SK-N-SH (cell line): ENCODE measurements at regions not wholly inside any gene's neighbourhood (a gene's known extent, or its start where the extent isn't known, plus 50 kb on each side); places are given as distances from the start of the nearest gene placed in this dataset.

Experiments used
- CTCF ChIA-PET: fragments of 300-600, 350-600 bp; formaldehyde crosslinking; extraction: SDS; loops from one replicate; lab custom pipeline; 2021; lab: Yijun Ruan, JAX
- POLR2A ChIA-PET: fragments of 350-600 bp; sonication (Branson Sonifier 250); formaldehyde crosslinking; extraction: SDS; loops from one replicate; lab custom pipeline; 2020; ENCODE audit warnings: antibody characterized with exemption, inconsistent platforms; lab: Yijun Ruan, JAX
- DNase-seq: peaks from one replicate; pipeline ENCODE4 v3.0.0; 2012
- H2AFZ ChIP-seq: fragments of 200-600 bp; sonication (generic); 2 replicates; pipeline ENCODE4 v1.8.1; 2016; ENCODE audit warnings: antibody characterized with exemption, mild to moderate bottlenecking, low read depth
- H3F3A ChIP-seq: fragments of 200-600 bp; sonication (generic); replicated peaks from 2 replicates; pipeline ENCODE3; 2016; ENCODE audit warnings: antibody characterized with exemption, mild to moderate bottlenecking; ENCODE audit not compliant: insufficient read depth
- H3K27ac ChIP-seq, 2 experiments: fragments of 200-500 bp in 1 of 2; fragments of 200-600 bp in 1 of 2; sonication (Bioruptor generic) in 1 of 2; sonication (generic), shearing (Covaris generic) in 1 of 2; 2 replicates each; pipeline versions ENCODE4 v1.5.1 to v1.6.1; 2014 to 2016; ENCODE audit warnings: low read depth in 2 of 2, inconsistent platforms in 1 of 2, low read length in 1 of 2, mild to moderate bottlenecking in 1 of 2, mixed read lengths in 1 of 2
- H3K27me3 ChIP-seq: fragments of 200-600 bp; sonication (generic), shearing (Covaris generic); 2 replicates; pipeline ENCODE4 v1.6.1; 2016; ENCODE audit warnings: mixed run types; ENCODE audit not compliant: insufficient read depth
- H3K36me3 ChIP-seq, 2 experiments: fragments of 200-500 bp in 1 of 2; fragments of 200-600 bp in 1 of 2; sonication (Bioruptor generic) in 1 of 2; sonication (generic) in 1 of 2; replicated peaks in 1 of 2; 2 replicates each; pipeline versions ENCODE3 to v1.5.1; 2014 to 2016; ENCODE audit warnings: low read length in 1 of 2, mild to moderate bottlenecking in 1 of 2; ENCODE audit not compliant: insufficient read depth in 2 of 2, control insufficient read depth in 1 of 2
- H3K4me1 ChIP-seq, 2 experiments: fragments of 200-500 bp in 1 of 2; fragments of 200-600 bp in 1 of 2; sonication (Bioruptor generic) in 1 of 2; sonication (generic), shearing (Covaris generic) in 1 of 2; 2 replicates each; pipeline versions ENCODE4 v1.5.1 to v1.6.1; 2014 to 2016; ENCODE audit warnings: low read depth in 1 of 2, low read length in 1 of 2, mixed run types in 1 of 2; ENCODE audit not compliant: insufficient read depth in 2 of 2, control insufficient read depth in 1 of 2
- H3K4me2 ChIP-seq: fragments of 200-600 bp; sonication (generic), shearing (Covaris generic); 2 replicates; pipeline ENCODE4 v1.6.1; 2017; ENCODE audit warnings: mixed run types
- H3K4me3 ChIP-seq, 2 experiments: fragments of 200-500 bp in 1 of 2; fragments of 200-600 bp in 1 of 2; sonication (Bioruptor generic) in 1 of 2; sonication (generic), shearing (Covaris generic) in 1 of 2; 2 replicates each; pipeline versions ENCODE4 v1.5.1 to v1.8.1; 2014 to 2016; ENCODE audit warnings: low read depth in 2 of 2, inconsistent platforms in 1 of 2, low read length in 1 of 2, mild to moderate bottlenecking in 1 of 2, mixed read lengths in 1 of 2, moderate library complexity in 1 of 2
- H3K79me2 ChIP-seq: fragments of 200-600 bp; sonication (generic); 2 replicates; pipeline ENCODE4 v1.8.1; 2017; ENCODE audit warnings: mild to moderate bottlenecking; ENCODE audit not compliant: insufficient read depth
- H3K9ac ChIP-seq: fragments of 200-600 bp; sonication (generic); 2 replicates; pipeline ENCODE4 v1.6.1; 2017; ENCODE audit warnings: mixed run types
- H3K9me2 ChIP-seq: fragments of 200-600 bp; sonication (generic); 2 replicates; pipeline ENCODE4 v1.6.1; 2017; ENCODE audit warnings: mixed run types
- H3K9me3 ChIP-seq: fragments of 200-600 bp; sonication (generic); 2 replicates; pipeline ENCODE4 v1.6.1; 2017; ENCODE audit warnings: mixed run types, mild to moderate bottlenecking, moderate library complexity
- H4K20me1 ChIP-seq: fragments of 200-600 bp; sonication (generic); 2 replicates; pipeline ENCODE4 v1.6.1; 2017; ENCODE audit warnings: mild to moderate bottlenecking, mixed run types; ENCODE audit not compliant: insufficient read depth
- FOXJ3 ChIP-seq: sonication (generic); formaldehyde crosslinking; IDR thresholded peaks from 2 replicates; pipeline ENCODE4 v1.5.1; 2020; ENCODE audit warnings: mild to moderate bottlenecking, missing genetic modification reagents
- MXI1 ChIP-seq: IDR thresholded peaks from 2 replicates; pipeline ENCODE4 v1.6.1; 2012; ENCODE audit warnings: mild to moderate bottlenecking, low read depth, low read length, improper control_type of control experiment
- NFIC ChIP-seq: IDR thresholded peaks from 2 replicates; pipeline ENCODE4 v1.4.0; 2012; ENCODE audit warnings: borderline replicate concordance
- PBX3 ChIP-seq: IDR thresholded peaks from 2 replicates; pipeline ENCODE4; 2012
- RAD21 ChIP-seq: IDR thresholded peaks from 2 replicates; pipeline ENCODE4 v1.6.1; 2012; ENCODE audit warnings: mild to moderate bottlenecking, low read length
- RXRA ChIP-seq: IDR thresholded peaks from 2 replicates; pipeline ENCODE4 v1.4.0; 2012; ENCODE audit warnings: low read depth, mild to moderate bottlenecking, borderline replicate concordance
- TCF12 ChIP-seq: IDR thresholded peaks from 2 replicates; pipeline ENCODE4 v1.4.0; 2012
- WGBS: methylation state at CpG from one replicate; pipeline ENCODE4 v1.1.6; 2017; ENCODE audit warnings: low lambda C conversion rate; 5-methylcytosine and 5-hydroxymethylcytosine counted together
- TF ChIP-seq, protein P1 (sequence below): IDR thresholded peaks from 2 replicates; pipeline ENCODE4 v1.6.1; 2012; ENCODE audit warnings: mild to moderate bottlenecking, low read depth, low read length, moderate library complexity
- TF ChIP-seq, protein P2 (sequence below): fragments of 150-350 bp; IDR thresholded peaks from 2 replicates; pipeline ENCODE4 v1.6.1; 2017; ENCODE audit warnings: antibody characterized with exemption, low read length, low read depth, borderline replicate concordance

DNA sequence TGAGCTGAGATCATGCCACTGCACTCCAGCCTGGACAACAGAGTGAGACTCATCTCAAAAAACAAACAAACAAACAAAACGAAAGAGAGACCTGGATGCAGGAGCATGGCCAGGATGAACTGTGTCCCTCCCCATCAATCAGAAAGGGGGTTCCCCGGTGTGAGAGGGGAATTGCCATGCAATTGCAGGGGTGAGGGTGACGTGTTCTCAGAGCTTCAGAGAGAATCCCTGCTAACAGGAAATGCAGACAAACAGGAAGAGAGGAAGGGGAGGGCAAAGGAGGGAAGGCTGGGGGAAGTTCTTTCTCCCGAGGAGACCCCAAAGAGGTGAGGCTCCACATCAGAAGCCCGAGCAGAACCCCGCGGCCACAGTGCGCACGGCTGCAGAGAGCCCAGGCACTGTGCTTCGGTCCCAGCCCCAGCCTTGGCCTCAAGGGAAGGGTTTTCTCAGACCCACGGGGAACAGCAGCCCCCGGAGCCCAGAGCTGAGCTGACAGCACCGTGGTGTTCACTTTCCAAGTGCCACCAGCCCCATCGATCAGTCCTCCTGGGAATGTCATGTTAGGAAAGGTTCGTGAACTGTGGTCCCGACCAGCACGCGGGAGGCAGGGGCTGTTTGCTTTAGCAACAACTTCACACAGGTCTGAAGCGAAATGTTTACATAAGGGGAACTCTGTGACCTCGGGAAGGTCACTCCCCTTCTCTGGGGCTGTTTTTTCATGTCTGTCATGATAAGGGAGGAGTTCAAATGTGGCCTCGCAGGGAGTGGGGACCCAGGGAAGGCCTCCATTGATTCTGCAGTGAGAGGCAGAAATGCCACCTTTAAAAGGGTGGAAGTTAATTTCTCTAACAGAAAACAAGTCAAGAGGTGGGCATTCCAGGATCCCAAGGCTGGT lies 108.0 kb upstream of the ANO1 start:
- ChIA-PET CTCF (interaction anchor here (1.7 kb wide), 1 partner anchor 226 kb away, joined by 3 read pairs; no protein-coding TSS in a partner anchor), POLR2A (no interaction called here)
- Histone ChIP-seq H3K9me2 (no peaks in the 10 kb centered on the region), H3K4me2 (no peak overlapping the region), H4K20me1 (no peaks in the 10 kb centered on the region), H3F3A (no peaks in the 10 kb centered on the region), H3K4me3 (no peak overlapping the region), H3K79me2 (no peaks in the 10 kb centered on the region), H3K9me3 (no peaks in the 10 kb centered on the region), H3K27me3 (no peaks in the 10 kb centered on the region), H3K27ac (no peak overlapping the region), H3K9ac (no peak overlapping the region), H3K36me3 (no peaks in the 10 kb centered on the region), H3K4me1 (no peaks in the 10 kb centered on the region), H2AFZ (no peak overlapping the region)
- WGBS, result 47% methylated on average over 16 of the region's 21 CpGs
- no peak for DNase-seq
- TF ChIP-seq TCF12 (no peak), MXI1 (no peak), NFIC (no peak), PBX3 (no peak), RAD21 (no peak)
- TF ChIP-seq, protein P1, sequence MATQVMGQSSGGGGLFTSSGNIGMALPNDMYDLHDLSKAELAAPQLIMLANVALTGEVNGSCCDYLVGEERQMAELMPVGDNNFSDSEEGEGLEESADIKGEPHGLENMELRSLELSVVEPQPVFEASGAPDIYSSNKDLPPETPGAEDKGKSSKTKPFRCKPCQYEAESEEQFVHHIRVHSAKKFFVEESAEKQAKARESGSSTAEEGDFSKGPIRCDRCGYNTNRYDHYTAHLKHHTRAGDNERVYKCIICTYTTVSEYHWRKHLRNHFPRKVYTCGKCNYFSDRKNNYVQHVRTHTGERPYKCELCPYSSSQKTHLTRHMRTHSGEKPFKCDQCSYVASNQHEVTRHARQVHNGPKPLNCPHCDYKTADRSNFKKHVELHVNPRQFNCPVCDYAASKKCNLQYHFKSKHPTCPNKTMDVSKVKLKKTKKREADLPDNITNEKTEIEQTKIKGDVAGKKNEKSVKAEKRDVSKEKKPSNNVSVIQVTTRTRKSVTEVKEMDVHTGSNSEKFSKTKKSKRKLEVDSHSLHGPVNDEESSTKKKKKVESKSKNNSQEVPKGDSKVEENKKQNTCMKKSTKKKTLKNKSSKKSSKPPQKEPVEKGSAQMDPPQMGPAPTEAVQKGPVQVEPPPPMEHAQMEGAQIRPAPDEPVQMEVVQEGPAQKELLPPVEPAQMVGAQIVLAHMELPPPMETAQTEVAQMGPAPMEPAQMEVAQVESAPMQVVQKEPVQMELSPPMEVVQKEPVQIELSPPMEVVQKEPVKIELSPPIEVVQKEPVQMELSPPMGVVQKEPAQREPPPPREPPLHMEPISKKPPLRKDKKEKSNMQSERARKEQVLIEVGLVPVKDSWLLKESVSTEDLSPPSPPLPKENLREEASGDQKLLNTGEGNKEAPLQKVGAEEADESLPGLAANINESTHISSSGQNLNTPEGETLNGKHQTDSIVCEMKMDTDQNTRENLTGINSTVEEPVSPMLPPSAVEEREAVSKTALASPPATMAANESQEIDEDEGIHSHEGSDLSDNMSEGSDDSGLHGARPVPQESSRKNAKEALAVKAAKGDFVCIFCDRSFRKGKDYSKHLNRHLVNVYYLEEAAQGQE, result no peak

DNA sequence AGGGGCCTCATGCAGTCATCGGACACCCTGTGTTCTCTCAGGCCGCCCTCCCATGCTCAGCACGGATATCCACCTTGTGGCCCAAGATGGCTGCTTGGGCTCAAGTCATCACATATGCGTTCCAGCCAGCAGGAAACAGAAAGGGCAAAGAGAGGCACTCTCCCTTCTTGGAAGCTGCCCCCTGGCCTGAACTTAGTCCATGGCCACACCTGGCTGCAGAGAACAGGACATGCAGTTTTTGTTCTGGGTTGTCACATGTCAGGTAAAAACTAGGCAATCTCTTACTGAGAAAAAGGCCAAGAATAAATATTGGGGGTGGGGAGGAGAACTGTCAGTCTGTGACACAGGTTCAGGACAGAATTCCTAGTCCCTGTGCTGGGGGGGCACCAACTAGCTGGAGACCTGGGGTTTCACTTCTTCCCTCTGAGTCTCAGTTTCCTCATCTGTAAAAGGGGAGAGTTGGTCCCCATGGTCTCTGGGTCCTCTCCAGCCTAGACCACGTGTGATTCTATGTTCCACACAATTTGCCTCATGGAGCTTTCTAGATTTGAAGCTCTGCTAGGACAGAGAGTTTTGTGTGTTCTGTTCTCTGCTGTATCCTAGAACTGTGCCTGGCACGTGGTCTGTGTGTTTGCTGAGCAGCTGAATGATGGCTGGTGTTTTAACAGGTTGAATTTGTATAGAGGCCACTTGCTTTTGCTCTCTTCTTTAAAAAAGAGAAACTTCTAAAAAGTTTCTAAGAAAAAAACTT lies 107.2 kb upstream of the ANO1 start:
- no peak for DNase-seq
- Histone ChIP-seq H3K9me3 (no peaks in the 10 kb centered on the region), H3K4me1 (no peaks in the 10 kb centered on the region), H4K20me1 (no peaks in the 10 kb centered on the region), H2AFZ (no peak overlapping the region), H3K79me2 (no peaks in the 10 kb centered on the region), H3K9ac (no peak overlapping the region), H3K27me3 (no peaks in the 10 kb centered on the region), H3K27ac (no peak overlapping the region), H3K4me3 (no peak overlapping the region), H3F3A (no peaks in the 10 kb centered on the region), H3K4me2 (no peak overlapping the region), H3K36me3 (no peaks in the 10 kb centered on the region), H3K9me2 (no peaks in the 10 kb centered on the region)
- POLR2A ChIA-PET, result no interaction called here
- CTCF ChIA-PET, result no interaction called here
- TF ChIP-seq TCF12 (no peak), FOXJ3 (CRISPR knock-in tag) (no peak), RXRA (no peak)
- TF ChIP-seq, protein P2, sequence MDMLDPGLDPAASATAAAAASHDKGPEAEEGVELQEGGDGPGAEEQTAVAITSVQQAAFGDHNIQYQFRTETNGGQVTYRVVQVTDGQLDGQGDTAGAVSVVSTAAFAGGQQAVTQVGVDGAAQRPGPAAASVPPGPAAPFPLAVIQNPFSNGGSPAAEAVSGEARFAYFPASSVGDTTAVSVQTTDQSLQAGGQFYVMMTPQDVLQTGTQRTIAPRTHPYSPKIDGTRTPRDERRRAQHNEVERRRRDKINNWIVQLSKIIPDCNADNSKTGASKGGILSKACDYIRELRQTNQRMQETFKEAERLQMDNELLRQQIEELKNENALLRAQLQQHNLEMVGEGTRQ, result no peak
- WGBS, result 64% methylated on average over 5 of the region's 6 CpGs
